GM06990 (cell line): ENCODE measurements at regions not wholly inside any gene's neighbourhood (a gene's known extent, or its start where the extent isn't known, plus 50 kb on each side); places are given as distances from the start of the nearest gene placed in this dataset.

Source experiments
- DNase-seq: peaks from one replicate; pipeline ENCODE4 v3.0.0-alpha.2; 2011; ENCODE audit not compliant: insufficient read length; ENCODE audit errors: extremely low read depth
- H3K27me3 ChIP-seq: replicated peaks from 2 replicates; pipeline ENCODE4 v1.6.0; 2011; ENCODE audit warnings: low read length; ENCODE audit not compliant: control insufficient read depth, insufficient read depth
- H3K36me3 ChIP-seq: 2 replicates; pipeline ENCODE4 v1.5.1; 2011; ENCODE audit warnings: low read length; ENCODE audit not compliant: control insufficient read depth, insufficient read depth
- H3K4me3 ChIP-seq: replicated peaks from 2 replicates; pipeline ENCODE4 v1.5.1; 2011; ENCODE audit warnings: low read depth, mild to moderate bottlenecking, control low read depth, low read length
- CTCF ChIP-seq: IDR thresholded peaks from 2 replicates; pipeline ENCODE4 v1.5.1; 2011; ENCODE audit warnings: low read length, control low read depth, mild to moderate bottlenecking, inconsistent platforms; ENCODE audit not compliant: insufficient read depth, poor library complexity, severe bottlenecking

GRCh38 chr2:12651641-12652040 lies 65.1 kb upstream of the TRIB2 start:
- no peak overlapping the region for H3K4me3 ChIP-seq
- TF ChIP-seq CTCF, result no peak
- no peaks in the 10 kb centered on the region for H3K36me3 ChIP-seq
- DNase-seq, result no peak
- H3K27me3 ChIP-seq, result no peaks in the 10 kb centered on the region

GRCh38 chr2:12652723-12653122 lies 64.0 kb upstream of the TRIB2 start:
- TF ChIP-seq CTCF, result no peak
- Histone ChIP-seq H3K27me3 (no peaks in the 10 kb centered on the region; the same call in 1 of the 2 replicates), H3K36me3 (no peaks in the 10 kb centered on the region), H3K4me3 (no peak overlapping the region)
- DNase-seq, result no peak

- DNase-seq, result no peak
- no peak for TF ChIP-seq CTCF
- Histone ChIP-seq H3K4me3 (no peak overlapping the region), H3K27me3 (no peaks in the 10 kb centered on the region; the same call in 1 of the 2 replicates), H3K36me3 (no peaks in the 10 kb centered on the region)
These were observed 59.2 kb upstream of the TRIB2 start for GRCh38 chr2:12657560-12657959.

DNA sequence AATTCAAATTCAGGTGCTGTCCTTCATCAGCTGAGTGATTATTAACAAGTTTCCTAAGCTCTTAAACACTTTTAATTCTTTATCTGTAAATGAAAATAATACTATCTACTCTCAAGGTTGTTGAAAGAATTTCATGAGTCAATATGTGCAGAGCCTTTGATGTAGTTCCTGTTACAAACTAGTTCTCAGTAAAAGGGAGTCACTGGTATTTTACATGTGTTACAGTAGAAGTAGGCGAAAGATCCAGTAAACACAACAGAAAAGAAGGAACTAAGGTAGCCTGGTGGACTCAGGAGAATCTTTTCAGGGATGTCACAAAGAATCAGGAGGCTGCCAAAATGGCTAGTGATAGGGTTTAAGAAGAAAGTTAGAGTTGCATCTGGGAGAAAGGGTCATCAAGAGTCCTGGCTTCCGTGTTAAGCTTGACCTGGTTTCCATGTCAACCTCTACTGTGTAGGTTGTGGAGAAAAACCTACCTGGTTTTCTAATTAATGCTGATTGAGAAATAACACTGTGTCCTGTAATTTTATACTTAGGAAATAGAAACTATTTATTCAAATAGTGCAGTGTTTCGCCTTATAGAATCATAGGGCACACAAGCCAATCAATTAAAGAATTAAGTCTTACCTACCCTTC lies 58.3 kb upstream of the TRIB2 start:
- Histone ChIP-seq H3K36me3 (no peaks in the 10 kb centered on the region), H3K27me3 (no peaks in the 10 kb centered on the region; the same call in 1 of the 2 replicates), H3K4me3 (no peak overlapping the region)
- no peak for TF ChIP-seq CTCF
- no peak for DNase-seq

GRCh38 chr2:12661489-12661888 lies 55.2 kb upstream of the TRIB2 start:
- H3K4me3 ChIP-seq, result no peak overlapping the region
- H3K27me3 ChIP-seq, result no peaks in the 10 kb centered on the region; the same call in 1 of the 2 replicates
- no peak for TF ChIP-seq CTCF
- H3K36me3 ChIP-seq, result no peaks in the 10 kb centered on the region
- DNase-seq, result no peak
